CD14-positive monocyte (primary cell): ENCODE measurements at regions not wholly inside any gene's neighbourhood (a gene's known extent, or its start where the extent isn't known, plus 50 kb on each side); places are given as distances from the start of the nearest gene placed in this dataset.

Source experiments
- DNase-seq, 3 donors: peaks; one replicate each; pipeline ENCODE4 v3.0.0-alpha.2; 2011 to 2022
- H2AFZ ChIP-seq: 2 replicates; pipeline ENCODE4 v1.6.0; 2012; ENCODE audit warnings: mild to moderate bottlenecking, low read depth, low read length, inconsistent platforms; ENCODE audit not compliant: insufficient read depth, poor library complexity, severe bottlenecking
- H3K27ac ChIP-seq, 2 donors: 1 replicate in 1 of 2; 2 replicates in 1 of 2; pipeline ENCODE4 v1.5.1; 2012 to 2013; ENCODE audit warnings: low read length in 2 of 2, control low read depth in 1 of 2, inconsistent platforms in 1 of 2, low read depth in 1 of 2, mild to moderate bottlenecking in 1 of 2
- H3K27me3 ChIP-seq, 2 donors: one replicate each; pipeline versions ENCODE4 v1.6.0 to v1.6.1; 2011 to 2013; ENCODE audit warnings: low read length in 2 of 2; ENCODE audit not compliant: control insufficient read depth in 2 of 2, insufficient read depth in 2 of 2
- H3K36me3 ChIP-seq, 2 donors: replicated peaks in 1 of 2; 1 replicate in 1 of 2; 2 replicates in 1 of 2; pipeline versions ENCODE4 v1.5.1 to v1.6.1; 2012 to 2013; ENCODE audit warnings: low read length in 2 of 2, control low read depth in 1 of 2, inconsistent platforms in 1 of 2, mild to moderate bottlenecking in 1 of 2; ENCODE audit not compliant: insufficient read depth in 2 of 2, control insufficient read depth in 1 of 2
- H3K4me1 ChIP-seq, 2 donors: 1 replicate in 1 of 2; 2 replicates in 1 of 2; pipeline versions ENCODE4 v1.5.1 to v1.6.1; 2012 to 2013; ENCODE audit warnings: low read length in 2 of 2, control low read depth in 1 of 2, inconsistent platforms in 1 of 2, mild to moderate bottlenecking in 1 of 2, moderate library complexity in 1 of 2; ENCODE audit not compliant: insufficient read depth in 2 of 2, control insufficient read depth in 1 of 2
- H3K4me2 ChIP-seq: replicated peaks from 2 replicates; pipeline ENCODE3; 2012; ENCODE audit warnings: low read length, moderate library complexity, mild to moderate bottlenecking; ENCODE audit not compliant: poor library complexity, severe bottlenecking; ENCODE audit errors: extremely low read depth
- H3K4me3 ChIP-seq, 3 experiments: fragments of 200-600 bp in 1 of 3; sonication (generic) in 1 of 3; replicated peaks in 1 of 3; 1 replicate in 2 of 3; 2 replicates in 1 of 3; pipeline ENCODE4 v1.5.1; 2011 to 2013; ENCODE audit warnings: low read length in 3 of 3, mild to moderate bottlenecking in 3 of 3, control low read depth in 2 of 3, low read depth in 2 of 3, inconsistent platforms in 1 of 3, moderate library complexity in 1 of 3
- H3K79me2 ChIP-seq: 2 replicates; pipeline ENCODE4 v1.6.0; 2012; ENCODE audit warnings: mild to moderate bottlenecking, control low read depth, inconsistent platforms, low read length, moderate library complexity; ENCODE audit not compliant: insufficient read depth
- H3K9ac ChIP-seq: 2 replicates; pipeline ENCODE4 v1.6.0; 2017; ENCODE audit warnings: low read length, mild to moderate bottlenecking; ENCODE audit not compliant: insufficient read depth, poor library complexity, severe bottlenecking
- H3K9me3 ChIP-seq, 2 donors: replicated peaks in 1 of 2; 1 replicate in 1 of 2; 2 replicates in 1 of 2; pipeline versions ENCODE4 v1.5.1 to v1.6.1; 2012 to 2013; ENCODE audit warnings: low read length in 2 of 2, control low read depth in 1 of 2; ENCODE audit not compliant: control insufficient read depth in 1 of 2, insufficient read depth in 1 of 2
- H4K20me1 ChIP-seq: 2 replicates; pipeline ENCODE4 v1.6.0; 2012; ENCODE audit warnings: mild to moderate bottlenecking, low read length, control low read depth, moderate library complexity; ENCODE audit not compliant: insufficient read depth
- H3K27ac Mint-ChIP-seq, 7 donors: one replicate each; pipeline ENCODE4 v1.8.0; 2020; ENCODE audit warnings: mild to moderate bottlenecking in 7 of 7, mixed read lengths in 7 of 7, moderate library complexity in 6 of 7, inconsistent platforms in 2 of 7
- H3K27me3 Mint-ChIP-seq, 3 donors: one replicate each; pipeline ENCODE4 v1.8.0; 2021 to 2022; ENCODE audit warnings: low read depth in 3 of 3, mild to moderate bottlenecking in 3 of 3, mixed read lengths in 3 of 3, moderate library complexity in 3 of 3, inconsistent platforms in 1 of 3
- H3K36me3 Mint-ChIP-seq, 2 donors: one replicate each; pipeline ENCODE4 v1.8.0; 2020; ENCODE audit warnings: mixed read lengths in 2 of 2, inconsistent platforms in 1 of 2, mild to moderate bottlenecking in 1 of 2
- H3K4me1 Mint-ChIP-seq: one replicate; pipeline ENCODE4 v1.8.0; 2020; ENCODE audit warnings: mild to moderate bottlenecking, mixed read lengths
- H3K4me3 Mint-ChIP-seq, 2 donors: one replicate each; pipeline ENCODE4 v1.8.0; 2020; ENCODE audit warnings: mild to moderate bottlenecking in 2 of 2, mixed read lengths in 2 of 2, moderate library complexity in 1 of 2
- H3K9me3 Mint-ChIP-seq, 7 donors: one replicate each; pipeline ENCODE4 v1.8.0; 2020 to 2022; ENCODE audit warnings: mixed read lengths in 7 of 7, mild to moderate bottlenecking in 6 of 7, moderate library complexity in 6 of 7, inconsistent platforms in 2 of 7
- WGBS: methylation state at CpG from one replicate; pipeline ENCODE4 v1.1.5; 2013; ENCODE audit warnings: missing lambda C conversion rate; ENCODE audit not compliant: insufficient coverage; 5-methylcytosine and 5-hydroxymethylcytosine counted together
- intact Hi-C, 2 donors: fragments of 100-400 bp; cut with micrococcal nuclease; formaldehyde crosslinking; loops; one replicate each; pipeline versions ENCODE4 v1.15.0 to v1.15.1; 2023
- TF ChIP-seq, protein P1 (sequence below): fragments of 200-600 bp; IDR thresholded peaks from one replicate; pipeline ENCODE4 v1.8.0; 2022; ENCODE audit warnings: antibody characterized with exemption, mild to moderate bottlenecking

DNA sequence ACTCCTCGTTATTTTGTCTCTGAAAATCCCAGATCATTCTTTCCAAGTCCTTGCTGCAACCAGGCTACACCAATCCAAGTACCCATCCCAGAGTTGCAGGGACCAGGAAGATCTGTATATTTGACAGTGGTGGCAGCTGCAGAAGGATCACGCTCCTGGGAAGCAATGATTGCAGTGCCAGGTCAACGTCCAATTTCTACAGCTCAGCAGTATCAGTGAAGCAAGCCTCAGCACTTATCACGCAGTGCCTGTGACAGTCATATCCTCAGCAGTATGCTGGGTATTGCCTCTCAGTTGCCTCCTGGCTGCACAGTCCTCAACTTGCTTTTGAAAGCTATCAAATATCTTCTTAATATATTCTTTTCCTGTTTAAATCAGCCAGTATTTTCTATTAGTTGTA lies 66.7 kb downstream of the BARHL2 start:
- 88% methylated on average over 3 of the region's 4 CpGs for WGBS
- H3K9me3 Mint-ChIP-seq, result peaks cover 0 to 4% (median 1%) of the 10 kb centered on the region in 7 donors
- H3K79me2 ChIP-seq, result no peaks in the 10 kb centered on the region
- H3K4me1 ChIP-seq, result no peaks in the 10 kb centered on the region
- no peak overlapping the region for H3K4me2 ChIP-seq
- no peak overlapping the region for H3K4me3 Mint-ChIP-seq
- H3K27ac Mint-ChIP-seq, result no peak overlapping the region
- H3K9me3 ChIP-seq, result no peaks in the 10 kb centered on the region
- no peak overlapping the region for H3K9ac ChIP-seq
- H3K4me1 Mint-ChIP-seq, result no peaks in the 10 kb centered on the region
- H3K4me3 ChIP-seq, result no peak overlapping the region
- H3K27me3 Mint-ChIP-seq, result peaks cover 0 to 2% (median 0%) of the 10 kb centered on the region in 3 donors
- H3K27me3 ChIP-seq, result no peaks in the 10 kb centered on the region
- no peaks in the 10 kb centered on the region for H3K36me3 ChIP-seq
- no peak overlapping the region for H2AFZ ChIP-seq
- DNase-seq, result no peak
- TF ChIP-seq, protein P1, sequence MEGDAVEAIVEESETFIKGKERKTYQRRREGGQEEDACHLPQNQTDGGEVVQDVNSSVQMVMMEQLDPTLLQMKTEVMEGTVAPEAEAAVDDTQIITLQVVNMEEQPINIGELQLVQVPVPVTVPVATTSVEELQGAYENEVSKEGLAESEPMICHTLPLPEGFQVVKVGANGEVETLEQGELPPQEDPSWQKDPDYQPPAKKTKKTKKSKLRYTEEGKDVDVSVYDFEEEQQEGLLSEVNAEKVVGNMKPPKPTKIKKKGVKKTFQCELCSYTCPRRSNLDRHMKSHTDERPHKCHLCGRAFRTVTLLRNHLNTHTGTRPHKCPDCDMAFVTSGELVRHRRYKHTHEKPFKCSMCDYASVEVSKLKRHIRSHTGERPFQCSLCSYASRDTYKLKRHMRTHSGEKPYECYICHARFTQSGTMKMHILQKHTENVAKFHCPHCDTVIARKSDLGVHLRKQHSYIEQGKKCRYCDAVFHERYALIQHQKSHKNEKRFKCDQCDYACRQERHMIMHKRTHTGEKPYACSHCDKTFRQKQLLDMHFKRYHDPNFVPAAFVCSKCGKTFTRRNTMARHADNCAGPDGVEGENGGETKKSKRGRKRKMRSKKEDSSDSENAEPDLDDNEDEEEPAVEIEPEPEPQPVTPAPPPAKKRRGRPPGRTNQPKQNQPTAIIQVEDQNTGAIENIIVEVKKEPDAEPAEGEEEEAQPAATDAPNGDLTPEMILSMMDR, result no peak
- no peaks in the 10 kb centered on the region for H4K20me1 ChIP-seq
- intact Hi-C loops, result no loop called here
- H3K27ac ChIP-seq, result no peak overlapping the region
- H3K36me3 Mint-ChIP-seq, result no peaks in the 10 kb centered on the region

DNA sequence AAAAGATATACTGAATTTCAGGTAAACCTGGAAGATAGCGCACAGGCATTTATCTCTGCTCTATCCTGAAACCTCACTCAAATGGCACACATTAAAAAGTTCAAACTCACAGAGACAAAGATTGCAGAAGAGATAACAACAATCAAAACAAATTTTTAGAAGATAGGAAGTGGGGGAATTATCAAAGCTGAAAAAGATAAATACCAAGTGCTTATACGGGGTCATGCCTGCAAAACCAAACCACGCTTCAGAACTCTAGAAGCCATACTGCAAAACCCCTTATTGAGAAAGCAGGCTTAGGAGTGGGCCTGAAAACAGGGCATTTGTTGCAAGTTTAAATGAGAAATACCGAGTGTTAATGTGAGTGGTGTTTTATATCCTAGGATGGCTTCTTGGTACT lies 76.8 kb downstream of the BARHL2 start:
- TF ChIP-seq, protein P1, result no peak
- Mint-ChIP-seq H3K36me3 (no peaks in the 10 kb centered on the region), H3K4me3 (no peak overlapping the region), H3K27me3 (peaks cover 0 to 3% (median 3%) of the 10 kb centered on the region in 3 donors), H3K9me3 (peaks cover 0 to 6% (median 2%) of the 10 kb centered on the region in 7 donors), H3K27ac (no peak overlapping the region), H3K4me1 (no peaks in the 10 kb centered on the region)
- Histone ChIP-seq H3K9ac (no peak overlapping the region), H3K4me2 (no peak overlapping the region), H3K4me3 (no peak overlapping the region), H3K27ac (no peak overlapping the region), H3K36me3 (no peaks in the 10 kb centered on the region), H4K20me1 (no peaks in the 10 kb centered on the region), H3K27me3 (no peaks in the 10 kb centered on the region), H3K9me3 (no peaks in the 10 kb centered on the region), H2AFZ (no peak overlapping the region), H3K79me2 (no peaks in the 10 kb centered on the region), H3K4me1 (no peaks in the 10 kb centered on the region)
- WGBS, result no CpG with 5 or more reads among the region's 4 CpGs
- intact Hi-C loops, result no loop called here
- no peak for DNase-seq
